ENCODE measurements at regions not wholly inside any gene's neighbourhood (a gene's known extent, or its start where the extent isn't known, plus 50 kb on each side); places are given as distances from the start of the nearest gene placed in this dataset.
A peak's percentile ranks its signal among the peaks of the same experiment; 100 is the strongest.

DNA sequence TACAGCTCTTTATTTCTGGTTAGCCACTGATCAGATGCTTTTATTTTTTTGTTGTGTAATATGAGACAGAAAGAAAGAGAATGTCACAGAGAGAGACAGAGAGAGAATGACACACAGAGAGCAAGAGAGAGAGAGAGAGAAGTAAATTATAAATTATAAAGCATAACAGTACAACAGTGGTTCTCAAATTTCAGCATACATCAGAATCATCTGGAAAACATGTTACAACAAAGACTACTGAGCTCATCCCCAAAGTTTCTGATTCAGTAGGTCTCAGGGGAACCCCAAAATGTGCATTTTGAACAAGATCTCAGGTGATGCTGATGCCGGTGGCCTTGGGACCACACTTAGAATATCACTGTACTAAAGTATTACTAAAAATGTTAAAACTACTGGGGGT, 245.8 kb upstream of the DIAPH2 start:
- Histone ChIP-seq H3K27ac (no peak overlapping the region), H3K4me1 (peaks cover 0 to under 1% (median 0%) of the 10 kb centered on the region in 4 donors), H3K4me3 (no peak overlapping the region), H3K9me3 (no peaks in the 10 kb centered on the region), H3K27me3 (no peaks in the 10 kb centered on the region), H3K36me3 (no peaks in the 10 kb centered on the region)
- 88% methylated on average over 1 of the region's 1 CpG for WGBS (ENCODE audit: insufficient coverage, low coverage, low lambda C conversion rate, missing lambda C conversion rate)
- ATAC-seq (no peak), DNase-seq (no peak)
- intact Hi-C loops (cut with DNase I): no loop called here
- TF ChIP-seq, protein P1, sequence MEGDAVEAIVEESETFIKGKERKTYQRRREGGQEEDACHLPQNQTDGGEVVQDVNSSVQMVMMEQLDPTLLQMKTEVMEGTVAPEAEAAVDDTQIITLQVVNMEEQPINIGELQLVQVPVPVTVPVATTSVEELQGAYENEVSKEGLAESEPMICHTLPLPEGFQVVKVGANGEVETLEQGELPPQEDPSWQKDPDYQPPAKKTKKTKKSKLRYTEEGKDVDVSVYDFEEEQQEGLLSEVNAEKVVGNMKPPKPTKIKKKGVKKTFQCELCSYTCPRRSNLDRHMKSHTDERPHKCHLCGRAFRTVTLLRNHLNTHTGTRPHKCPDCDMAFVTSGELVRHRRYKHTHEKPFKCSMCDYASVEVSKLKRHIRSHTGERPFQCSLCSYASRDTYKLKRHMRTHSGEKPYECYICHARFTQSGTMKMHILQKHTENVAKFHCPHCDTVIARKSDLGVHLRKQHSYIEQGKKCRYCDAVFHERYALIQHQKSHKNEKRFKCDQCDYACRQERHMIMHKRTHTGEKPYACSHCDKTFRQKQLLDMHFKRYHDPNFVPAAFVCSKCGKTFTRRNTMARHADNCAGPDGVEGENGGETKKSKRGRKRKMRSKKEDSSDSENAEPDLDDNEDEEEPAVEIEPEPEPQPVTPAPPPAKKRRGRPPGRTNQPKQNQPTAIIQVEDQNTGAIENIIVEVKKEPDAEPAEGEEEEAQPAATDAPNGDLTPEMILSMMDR (IDR thresholded peaks at IDR 0.05): no peak
- no peak for TF ChIP-seq POLR2A (IDR thresholded peaks at IDR 0.05)

DNA sequence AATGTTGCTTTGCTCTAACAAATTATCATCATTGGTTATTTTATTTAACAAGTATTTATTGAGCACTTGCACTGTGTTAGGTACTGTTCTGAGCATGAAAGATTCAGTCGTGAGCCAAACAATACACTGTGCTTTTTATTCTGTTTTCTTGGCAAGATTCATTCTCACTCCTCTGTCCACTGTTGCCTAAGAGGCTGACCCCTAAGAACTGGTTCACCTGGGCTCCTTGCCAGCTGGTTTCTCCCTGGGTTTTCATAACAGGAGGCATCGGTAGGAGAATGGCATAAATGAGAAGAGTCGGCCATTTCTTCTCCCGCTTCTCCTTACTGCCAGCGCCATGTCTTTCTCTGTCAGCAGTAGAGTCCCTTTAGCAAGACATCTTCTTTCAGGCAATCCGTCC, 243.7 kb upstream of the DIAPH2 start:
- Histone ChIP-seq H3K27me3 (no peaks in the 10 kb centered on the region), H3K36me3 (no peaks in the 10 kb centered on the region), H3K27ac (no peak overlapping the region), H3K4me3 (no peak overlapping the region), H3K4me1 (no peaks in the 10 kb centered on the region), H3K9me3 (no peaks in the 10 kb centered on the region)
- ATAC-seq (peak; percentile 32 to 84 (median 60)), DNase-seq (peak; percentile 47 to 73 (median 67))
- intact Hi-C loops (cut with DNase I): no loop called here
- 52% methylated on average over 5 of the region's 6 CpGs for WGBS (ENCODE audit: insufficient coverage, low coverage, low lambda C conversion rate, missing lambda C conversion rate)
- no peak for TF ChIP-seq POLR2A (IDR thresholded peaks at IDR 0.05)
- TF ChIP-seq, protein P1 (IDR thresholded peaks at IDR 0.05): no peak

DNA sequence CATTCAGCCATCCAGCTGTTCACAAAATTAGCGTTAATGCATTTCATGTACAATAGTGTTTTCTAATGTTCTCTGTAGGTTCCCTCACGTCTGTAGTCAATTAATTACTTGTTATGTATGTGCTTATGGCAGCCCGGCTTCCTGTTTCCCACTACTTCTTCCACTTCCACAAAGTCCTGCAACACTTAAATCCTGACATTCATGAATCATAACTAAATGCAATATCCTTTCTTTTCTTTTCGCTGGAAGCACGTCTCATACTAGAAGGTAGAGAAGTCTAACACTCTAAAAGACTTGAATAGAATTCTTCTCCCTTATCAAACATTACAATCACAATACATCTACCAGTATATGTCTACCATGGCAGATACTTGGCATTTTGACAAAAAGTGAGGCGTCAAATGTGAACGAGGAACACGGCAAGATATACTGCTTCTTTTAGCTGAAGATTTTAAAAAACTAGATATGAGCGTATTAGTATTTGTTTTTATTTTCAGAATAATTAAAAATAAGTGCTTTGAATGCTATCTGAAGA, 239.0 kb upstream of the DIAPH2 start:
- H3K4me3 ChIP-seq: no peak overlapping the region
- H3K9me3 ChIP-seq: no peaks in the 10 kb centered on the region
- intact Hi-C loops (cut with DNase I): no loop called here
- TF ChIP-seq, protein P1 (IDR thresholded peaks at IDR 0.05): no peak
- no peak for TF ChIP-seq POLR2A (IDR thresholded peaks at IDR 0.05)
- WGBS (ENCODE audit: insufficient coverage, low coverage, low lambda C conversion rate, missing lambda C conversion rate): 52% methylated on average over 9 of the region's 9 CpGs
- no peaks in the 10 kb centered on the region for H3K4me1 ChIP-seq
- H3K36me3 ChIP-seq: no peaks in the 10 kb centered on the region
- no peak for DNase-seq
- ATAC-seq: no peak
- H3K27me3 ChIP-seq: no peaks in the 10 kb centered on the region
- H3K27ac ChIP-seq: no peak overlapping the region

DNA sequence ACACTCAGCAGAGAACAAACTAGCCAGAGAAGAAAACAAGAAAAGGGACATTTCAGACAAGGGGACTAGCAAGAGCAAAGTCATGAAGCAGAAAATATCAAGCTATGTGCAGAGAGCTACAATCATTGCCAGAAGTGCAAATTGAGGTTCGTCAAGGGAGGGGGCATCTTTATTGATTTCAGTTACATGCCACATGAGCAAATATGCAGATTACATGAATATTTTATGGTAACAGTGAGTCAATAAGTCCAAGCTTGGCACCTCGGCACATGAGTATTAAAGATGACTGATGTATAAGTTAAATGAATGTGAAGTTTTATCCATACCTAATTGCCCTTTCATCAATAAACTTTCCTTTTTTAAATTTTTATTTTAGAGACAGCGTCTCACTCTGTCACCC, 238.1 kb upstream of the DIAPH2 start:
- no peak for ATAC-seq
- WGBS (ENCODE audit: insufficient coverage, low coverage, low lambda C conversion rate, missing lambda C conversion rate): 54% methylated on average over 3 of the region's 3 CpGs

More for the DNA sequence above, 238.1 kb upstream of the DIAPH2 start:
- TF ChIP-seq, protein P1 (IDR thresholded peaks at IDR 0.05): no peak
- no peak for TF ChIP-seq POLR2A (IDR thresholded peaks at IDR 0.05)
- Histone ChIP-seq H3K27me3 (no peaks in the 10 kb centered on the region), H3K4me3 (no peak overlapping the region), H3K9me3 (no peaks in the 10 kb centered on the region), H3K27ac (no peak overlapping the region), H3K4me1 (no peaks in the 10 kb centered on the region), H3K36me3 (no peaks in the 10 kb centered on the region)
- DNase-seq: no peak
- intact Hi-C loops (cut with DNase I): no loop called here

Measured in right lobe of liver (tissue), 6 donors.